ENCODE measurements at regions not wholly inside any gene's neighbourhood (a gene's known extent, or its start where the extent isn't known, plus 50 kb on each side); places are given as distances from the start of the nearest gene placed in this dataset.
A peak's percentile ranks its signal among the peaks of the same experiment; 100 is the strongest.
"Not testable (repeated sequence)": the region's sequence is repeated elsewhere in the genome, so short reads cannot be mapped to it uniquely, and the experiment has no call there.

DNA sequence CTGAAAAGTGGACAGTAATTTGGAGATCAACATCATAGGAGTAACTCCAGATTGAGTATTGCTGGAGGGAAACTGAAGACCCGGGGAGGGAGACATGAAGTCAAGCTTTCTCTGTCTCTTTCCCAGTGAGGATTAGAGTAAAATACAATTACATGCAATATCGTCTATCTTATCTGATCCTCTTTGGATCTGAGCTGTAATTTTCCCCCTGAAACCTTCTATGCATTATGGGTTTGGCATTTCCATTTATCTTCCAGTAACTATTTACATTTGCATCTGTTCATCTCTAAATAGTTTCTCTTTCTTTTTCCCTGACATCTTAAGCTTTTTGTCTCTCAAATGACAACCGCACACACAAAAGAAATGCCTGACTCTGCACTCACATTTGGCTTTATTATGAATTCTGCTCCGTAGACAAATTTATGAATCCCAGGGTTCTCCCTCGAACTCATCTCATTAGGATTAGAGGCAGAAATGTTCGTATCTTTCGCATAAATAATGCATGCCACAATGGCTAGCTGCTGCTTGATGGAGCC, 113.1 kb downstream of the SPP2 start:
- DNase-seq: no peak

DNA sequence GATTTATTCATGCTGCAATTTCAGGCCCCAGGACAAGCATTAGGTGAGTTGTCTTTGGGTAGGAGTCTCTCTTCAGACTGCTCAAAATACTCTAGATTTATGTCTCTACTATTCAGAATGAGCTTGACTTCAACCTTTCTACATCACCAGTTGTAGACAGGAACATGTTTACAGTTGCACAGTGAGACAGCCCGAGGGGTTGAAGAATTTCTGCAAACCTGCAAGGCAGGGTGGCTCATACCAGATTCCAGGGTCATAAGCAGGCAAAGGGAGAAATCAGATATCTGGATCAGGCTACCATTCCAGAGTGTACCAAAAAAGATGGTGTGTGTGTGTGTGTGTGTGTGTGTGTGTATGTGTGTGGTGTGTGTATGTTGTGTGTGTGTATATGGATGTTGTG, 112.4 kb downstream of the SPP2 start:
- DNase-seq: no peak

DNA sequence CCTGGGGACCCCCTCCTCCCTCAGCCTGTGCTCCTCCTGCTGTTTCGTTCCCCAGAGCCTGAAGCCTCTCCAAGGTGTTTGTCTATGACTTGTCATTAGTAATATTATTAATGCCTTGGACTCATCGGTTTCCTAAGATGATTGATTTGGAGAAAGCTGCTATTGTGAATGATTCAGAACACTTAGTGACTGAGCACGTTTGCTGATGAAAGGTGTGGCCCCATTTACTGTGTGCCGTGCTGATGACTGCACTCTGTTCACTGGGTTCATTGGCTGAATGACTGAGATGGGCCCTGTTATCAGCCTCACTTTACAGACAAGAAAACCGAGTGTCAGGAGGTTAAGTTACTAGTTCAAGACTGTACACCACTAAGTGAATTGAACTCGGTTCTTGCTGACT, 111.4 kb downstream of the SPP2 start:
- no peak for DNase-seq

DNA sequence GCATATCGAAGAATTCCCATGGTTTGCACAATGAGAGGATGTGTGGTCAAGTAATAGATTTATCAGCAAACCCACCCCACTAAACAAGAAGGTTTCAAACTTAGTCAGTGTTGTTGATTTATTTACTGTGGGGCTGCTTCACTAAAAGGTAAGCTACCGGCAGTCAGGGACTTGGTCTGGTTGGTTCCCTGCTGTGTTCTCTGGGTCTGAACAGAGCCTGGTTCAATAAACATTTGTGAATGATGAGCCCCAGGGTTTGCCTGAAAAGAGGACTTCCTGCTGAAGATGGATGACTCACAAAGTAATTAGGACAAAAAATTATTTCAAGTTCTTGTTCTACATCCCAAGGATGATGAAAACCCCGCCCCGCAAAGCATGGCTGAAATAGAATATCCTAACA, 108.3 kb downstream of the SPP2 start:
- no peak for DNase-seq

DNA sequence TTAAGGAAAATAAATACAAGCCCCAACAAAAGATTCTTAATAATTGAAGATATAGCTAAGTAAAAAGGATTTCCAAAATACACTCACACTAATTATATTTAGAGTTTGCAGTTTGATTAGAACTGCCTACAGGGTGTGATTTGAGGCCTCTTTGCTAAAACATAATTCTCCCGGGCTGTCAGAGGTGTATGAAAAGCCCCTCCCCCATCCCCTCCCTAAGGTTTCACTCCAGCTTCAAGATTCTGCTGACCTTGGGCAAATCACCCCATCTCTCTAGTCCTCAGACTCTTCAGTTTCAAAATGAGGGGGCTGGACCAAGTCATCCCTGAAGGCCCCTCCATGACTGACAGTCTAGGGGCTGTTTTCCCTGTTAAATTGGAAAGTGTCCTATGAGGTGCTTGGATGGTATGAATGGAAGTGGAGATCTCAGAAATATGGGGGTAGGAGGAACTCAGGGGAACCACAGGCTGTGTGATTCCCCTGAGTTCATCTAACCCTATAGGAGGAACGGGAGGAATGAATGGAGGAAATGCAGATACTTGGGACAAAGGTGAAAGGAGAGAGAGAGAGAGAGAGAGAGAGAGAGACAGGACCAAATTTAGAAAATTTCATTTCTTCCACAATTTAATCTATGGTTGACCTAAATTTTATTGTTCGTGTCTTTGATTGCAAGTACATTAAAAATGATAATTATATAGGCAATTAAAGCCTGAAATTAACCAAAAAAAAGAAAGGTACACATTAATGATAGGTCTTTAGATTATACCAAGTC, 107.5 kb downstream of the SPP2 start:
- DNase-seq: no peak

DNA sequence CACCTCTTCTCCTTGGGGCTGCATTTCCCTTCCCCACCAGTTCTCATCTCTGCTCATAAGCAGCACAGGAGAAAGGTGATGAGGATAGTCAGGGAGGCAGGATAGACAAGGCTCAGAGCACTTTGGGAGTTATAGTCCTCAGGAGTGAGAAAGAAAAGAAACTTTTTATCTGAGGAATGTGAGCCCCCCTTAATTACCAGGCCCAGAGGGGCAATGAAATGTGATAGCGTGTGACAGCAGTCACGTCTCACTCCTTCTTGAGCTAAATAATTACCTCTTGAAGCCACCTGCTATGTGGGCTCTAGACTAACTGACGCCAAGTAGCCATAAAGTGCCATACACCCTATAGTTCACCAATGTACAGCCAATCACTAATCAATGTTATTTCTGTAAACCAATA, 105.8 kb downstream of the SPP2 start:
- DNase-seq: no peak

DNA sequence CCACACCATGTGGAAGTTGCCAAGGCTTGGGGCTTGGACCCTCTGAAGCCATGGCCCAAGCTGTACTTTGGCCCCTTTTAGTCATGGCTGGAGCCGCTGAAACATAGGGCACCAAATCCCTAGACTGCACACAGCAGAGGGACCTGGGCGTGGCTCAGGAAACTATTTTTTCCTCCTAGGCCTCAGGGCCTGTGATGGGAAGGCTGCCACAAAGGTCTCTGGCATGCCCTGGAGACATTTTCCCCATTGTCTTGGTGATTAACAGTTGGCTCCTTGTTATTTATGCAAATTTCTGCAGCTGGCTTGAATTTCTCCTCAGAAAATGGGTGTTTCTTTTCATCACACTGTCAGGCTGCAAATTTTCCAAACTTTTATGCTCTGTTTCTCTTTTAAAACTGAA, 102.3 kb downstream of the SPP2 start:
- DNase-seq: not testable (repeated sequence)

DNA sequence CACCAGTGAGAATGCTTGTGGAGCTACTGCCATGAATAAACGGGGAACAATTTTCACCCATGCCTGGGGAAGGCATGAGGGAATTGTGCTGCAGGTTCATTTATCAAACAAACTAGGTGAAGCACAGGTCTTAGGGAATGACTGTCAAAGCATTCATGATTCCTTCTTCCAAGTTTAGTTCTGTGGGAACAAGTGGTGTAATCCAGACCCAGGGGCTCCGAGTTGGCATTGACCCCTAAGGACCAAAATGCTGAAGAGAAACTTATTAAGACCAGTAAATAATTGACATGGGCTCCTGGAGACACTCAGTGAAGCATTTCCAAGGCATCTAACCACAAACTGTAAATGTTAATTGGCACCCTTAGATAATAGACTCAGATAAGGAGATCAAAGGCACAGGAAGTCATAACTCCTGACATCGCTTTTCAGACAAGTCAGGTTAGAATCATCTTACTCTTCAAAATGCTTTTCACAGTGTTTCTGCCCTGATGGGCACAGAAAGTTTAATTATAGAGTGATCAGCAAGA, 96.9 kb downstream of the SPP2 start:
- DNase-seq: no peak

DNA sequence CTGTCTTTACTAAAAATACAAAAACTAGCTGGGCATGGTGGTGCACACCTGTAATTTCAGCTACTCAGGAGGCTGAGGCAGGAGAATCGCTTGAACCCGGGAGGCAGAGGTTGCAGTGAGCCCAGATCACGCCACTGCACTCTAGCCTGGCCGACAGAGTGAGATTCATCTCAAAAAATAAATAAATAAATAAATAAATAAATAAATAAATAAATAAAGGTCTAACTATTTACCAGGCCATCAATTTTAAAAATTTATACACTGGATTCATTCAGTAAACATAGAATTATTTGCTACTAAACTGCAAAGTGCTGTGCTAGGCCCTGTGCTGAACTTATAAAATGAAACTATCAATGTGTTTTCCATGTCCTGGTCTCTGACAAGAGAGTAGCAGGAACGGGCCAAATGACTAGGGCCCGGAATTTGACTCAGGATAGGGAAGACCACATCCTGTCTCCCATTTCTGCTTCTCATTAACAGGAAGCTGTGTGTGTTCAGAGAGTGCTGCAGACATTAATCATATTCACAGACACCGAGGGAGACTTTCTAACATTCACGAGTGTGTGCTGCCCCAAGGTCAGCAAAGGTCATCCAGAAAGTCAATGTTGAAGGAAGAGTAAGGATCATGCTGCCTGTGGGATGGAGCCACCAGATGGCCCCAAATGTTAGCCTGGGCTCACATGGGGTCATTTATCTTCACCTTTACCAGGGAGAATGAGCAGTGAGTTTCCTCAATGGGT, 95.8 kb downstream of the SPP2 start:
- DNase-seq: no peak

DNA sequence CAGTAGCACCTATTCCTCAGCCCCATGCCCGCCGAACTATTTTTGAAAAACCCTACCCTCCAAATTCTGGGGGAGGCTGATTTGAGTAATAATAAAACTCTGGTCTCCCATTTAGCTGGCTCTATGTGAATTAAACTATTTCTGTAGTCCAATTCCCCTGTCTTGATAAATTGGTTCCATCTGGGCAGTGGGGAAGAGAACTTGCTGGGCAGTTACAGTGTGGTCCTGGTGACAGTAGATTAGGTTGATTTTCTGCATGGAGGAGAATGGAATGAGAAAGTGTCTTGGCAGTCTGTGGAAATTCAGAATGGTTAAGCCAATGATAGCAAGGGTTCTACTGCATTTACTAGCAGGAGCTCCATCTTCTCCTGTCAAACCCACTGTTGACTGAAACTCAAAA, 95.0 kb downstream of the SPP2 start:
- no peak for DNase-seq

DNA sequence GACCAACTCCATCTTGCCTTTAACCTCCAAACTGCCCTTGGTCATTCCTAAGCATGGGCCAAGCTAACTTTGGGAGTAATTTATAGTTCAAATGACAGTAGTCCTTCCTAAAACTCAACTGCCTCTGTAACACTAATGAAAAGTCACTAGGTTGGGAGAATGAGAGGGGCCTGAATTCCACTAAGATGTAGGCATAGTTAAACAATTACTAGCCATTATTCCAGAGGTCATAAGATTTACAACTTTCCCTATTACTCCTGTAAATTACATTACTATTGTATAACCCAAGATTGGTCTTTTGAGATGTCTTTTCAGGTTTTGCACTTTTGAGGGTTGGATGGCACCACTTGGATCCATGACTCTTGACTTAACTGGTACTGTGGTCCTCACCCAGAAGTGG, 94.6 kb downstream of the SPP2 start:
- no peak for DNase-seq

DNA sequence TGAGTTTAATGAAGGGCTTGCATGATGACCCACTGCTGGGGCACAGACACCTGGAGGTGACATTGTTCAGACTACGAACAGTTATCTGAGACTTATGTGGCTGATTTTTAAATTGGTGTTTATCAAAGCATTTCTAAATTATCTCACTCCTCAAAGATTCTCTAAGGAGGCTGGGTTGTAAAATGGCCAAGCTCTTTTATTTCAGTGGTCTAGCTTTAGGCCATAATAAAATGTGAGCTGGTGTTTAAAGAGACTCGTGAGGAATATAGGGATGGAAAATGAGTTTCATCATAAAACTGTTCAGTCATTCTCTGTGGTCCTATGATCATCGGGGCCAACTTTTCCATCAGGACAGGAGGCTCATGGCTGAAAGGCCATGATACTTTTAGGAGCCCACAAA, 93.4 kb downstream of the SPP2 start:
- no peak for DNase-seq

DNA sequence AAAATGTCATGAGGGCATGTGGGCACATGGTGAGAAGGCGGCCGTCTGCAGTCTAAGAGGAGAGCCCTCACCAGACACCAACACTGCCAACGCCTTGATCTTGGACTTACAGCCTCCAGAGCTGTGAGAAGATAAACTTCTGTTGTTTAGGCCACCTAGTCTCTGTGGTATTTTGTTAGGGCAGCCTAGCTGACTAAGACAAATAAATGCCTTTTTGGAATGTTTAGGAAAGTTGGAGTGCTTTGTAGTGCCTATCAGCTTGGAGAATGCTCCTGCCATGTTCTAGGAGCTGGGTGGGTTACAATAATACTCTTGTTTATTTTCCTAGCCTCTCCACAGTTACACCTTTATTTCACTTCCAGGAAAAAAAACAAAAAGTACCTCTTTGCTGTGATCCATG, 92.0 kb downstream of the SPP2 start:
- no peak for DNase-seq

DNA sequence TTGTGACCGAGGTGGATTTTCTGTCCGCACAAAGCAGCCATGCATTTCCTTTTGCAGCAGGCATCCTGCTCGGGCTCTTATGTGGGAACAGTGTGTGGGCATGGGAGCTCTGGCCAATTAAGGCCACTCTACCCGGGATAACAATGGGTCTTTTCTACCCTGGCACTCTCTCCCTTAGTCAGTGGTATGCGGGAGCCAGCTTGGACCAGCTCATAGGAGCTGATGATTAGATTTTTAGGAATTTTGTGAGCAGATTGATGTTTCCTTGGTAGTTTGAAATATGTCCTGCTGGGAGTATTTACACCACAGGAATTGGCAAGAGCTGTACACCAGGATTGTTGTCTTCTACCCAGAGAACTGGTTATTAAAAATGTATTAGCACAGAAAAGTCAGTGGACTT, 89.3 kb downstream of the SPP2 start:
- DNase-seq: no peak

DNA sequence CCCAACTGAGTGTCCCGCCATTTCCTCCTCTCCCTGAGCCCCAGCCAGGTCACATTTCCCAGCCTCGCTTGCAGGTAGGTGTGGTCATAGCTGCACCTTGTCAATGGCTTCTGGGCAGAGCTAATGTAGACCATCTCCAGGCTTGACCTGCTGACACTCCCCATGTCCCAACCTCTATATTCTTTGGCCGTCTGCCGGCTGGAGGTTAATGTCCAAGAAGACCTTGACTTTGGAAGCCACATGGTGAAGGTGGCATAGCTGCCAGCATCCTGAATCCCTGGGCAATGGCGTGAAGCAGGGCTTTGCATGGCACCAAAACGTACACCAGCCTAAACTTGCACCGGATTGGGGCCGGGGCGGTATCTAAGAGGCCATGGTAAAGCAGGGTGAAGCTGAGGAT, 88.3 kb downstream of the SPP2 start:
- DNase-seq: no peak

DNA sequence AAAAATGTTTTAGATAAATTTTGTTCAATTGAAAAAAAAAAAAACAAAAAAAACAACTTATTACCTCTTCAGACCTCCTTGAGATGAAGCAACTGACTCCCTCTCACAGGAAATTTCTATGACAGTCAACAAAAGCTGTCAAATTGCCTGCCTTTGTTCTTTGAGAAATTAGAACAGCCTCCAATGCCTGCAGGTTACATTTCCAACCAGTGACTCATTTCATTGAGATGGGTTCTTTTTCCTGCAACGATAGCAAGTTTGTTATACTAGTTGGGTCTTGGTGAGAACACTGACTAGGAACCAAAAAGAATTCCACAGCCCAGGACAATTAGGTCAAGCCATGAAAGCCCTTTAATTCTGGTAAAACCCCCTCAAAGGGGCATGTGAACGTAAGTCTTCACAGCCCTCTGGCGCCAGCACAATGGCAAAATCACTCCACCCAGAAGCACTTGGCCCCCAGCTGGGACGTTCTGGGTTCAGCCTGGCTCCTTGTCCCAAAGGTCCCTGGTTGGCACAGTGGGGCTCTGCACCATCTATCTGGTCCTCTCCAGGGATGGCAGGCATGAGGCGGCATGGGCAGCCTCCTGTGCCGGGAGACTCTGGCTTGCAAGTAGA, 87.0 kb downstream of the SPP2 start:
- DNase-seq: no peak

DNA sequence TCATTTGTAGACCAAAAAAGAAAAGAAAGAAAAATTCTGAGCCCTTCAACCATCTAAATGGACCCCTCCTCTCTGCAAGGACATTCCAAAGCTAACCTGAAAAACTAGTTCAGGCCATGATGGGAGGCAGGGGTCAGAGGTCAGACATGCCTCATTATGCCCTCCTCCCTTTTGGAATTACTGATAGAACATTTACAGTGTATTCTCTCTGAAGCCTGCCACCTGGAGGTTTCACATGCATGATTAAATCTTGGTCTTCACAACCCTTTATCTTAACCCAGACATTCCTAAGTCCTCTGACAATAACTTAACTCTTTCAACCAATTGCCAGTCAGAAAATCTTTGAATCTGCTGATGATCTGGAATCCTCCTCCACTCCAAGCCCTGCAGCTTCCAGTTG, 86.0 kb downstream of the SPP2 start:
- no peak for DNase-seq

DNA sequence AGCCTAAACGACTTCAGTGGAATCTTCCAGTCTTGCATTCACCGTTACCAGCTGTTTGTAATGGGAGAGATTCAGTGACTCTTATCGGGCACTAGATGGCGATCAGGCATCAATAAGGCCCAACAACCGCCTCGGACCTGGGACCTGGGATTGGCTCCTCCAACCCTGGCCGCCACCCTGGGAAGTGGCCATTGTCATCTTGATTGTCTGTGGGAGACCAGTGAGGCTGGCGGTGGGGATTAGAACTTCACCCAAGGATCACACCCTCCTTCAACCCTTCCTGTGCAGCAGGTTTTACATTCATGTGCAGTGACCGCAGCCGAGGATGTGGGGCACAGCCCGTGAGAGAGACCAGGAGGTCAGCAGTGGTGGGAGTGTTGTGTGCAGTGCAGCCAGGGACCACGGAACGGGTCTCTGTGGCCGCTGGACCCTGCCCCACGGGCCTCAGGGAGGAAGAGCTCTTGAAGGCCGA, 85.3 kb downstream of the SPP2 start:
- DNase-seq: peak in 38 of 51 donors; percentile 2 to 56 (median 32)

DNA sequence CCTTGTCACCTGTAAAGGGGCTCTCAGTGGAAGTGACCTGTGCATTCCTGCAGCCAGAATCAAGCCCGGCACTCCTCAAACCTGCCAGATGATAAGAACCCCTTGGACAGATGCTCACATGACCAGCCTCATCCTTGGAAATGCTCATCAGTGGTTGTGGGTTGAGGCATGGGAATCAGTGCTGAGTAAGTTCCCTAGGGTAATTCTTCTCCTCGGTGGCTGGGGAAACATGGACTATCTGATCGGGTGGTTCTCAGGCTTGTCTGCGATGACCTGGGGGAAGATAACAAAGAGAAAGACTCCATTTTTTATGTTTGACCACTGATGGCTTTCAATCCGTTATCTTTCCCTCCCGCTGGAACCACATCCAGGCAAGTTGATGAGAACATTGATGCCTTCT, 84.0 kb downstream of the SPP2 start:
- DNase-seq: no peak

DNA sequence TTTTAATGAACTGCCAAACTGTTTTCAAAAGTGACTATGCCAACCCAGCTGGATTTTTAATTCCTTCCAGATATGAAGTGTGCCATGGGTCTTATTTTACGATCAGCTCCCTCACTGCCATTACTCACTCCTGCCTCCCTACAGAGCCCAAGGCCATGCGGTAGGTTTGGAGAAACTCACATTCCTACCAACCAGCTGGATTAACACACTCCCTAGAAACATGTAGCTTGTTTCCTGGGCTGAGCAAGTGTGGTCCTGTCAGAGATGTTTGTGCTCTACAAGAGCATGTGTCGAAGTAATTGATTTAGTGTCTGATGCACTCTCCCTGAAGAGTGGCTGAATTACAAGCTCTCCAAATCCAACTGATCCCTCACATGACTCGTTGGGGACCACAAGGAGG, 82.5 kb downstream of the SPP2 start:
- DNase-seq: no peak

DNA sequence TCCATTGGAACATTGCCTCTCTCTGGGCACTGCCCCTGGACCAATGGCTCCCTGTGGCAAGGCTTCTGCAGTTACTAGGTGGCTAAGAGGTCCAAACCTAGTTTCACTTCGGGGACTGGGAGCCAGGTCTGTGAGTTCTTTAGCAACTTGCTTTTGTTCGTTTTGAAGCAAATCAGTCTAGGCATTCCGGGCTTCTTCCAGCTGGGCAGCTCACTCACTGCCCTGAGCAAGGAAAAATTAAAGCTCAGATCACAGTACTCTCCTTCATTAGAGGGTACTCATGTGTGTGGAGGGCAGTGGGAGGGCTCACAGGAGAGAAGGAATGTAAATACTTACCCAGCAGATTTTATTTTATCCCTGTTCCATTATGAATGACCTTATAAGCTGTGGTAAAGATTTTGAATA, 80.3 kb downstream of the SPP2 start:
- DNase-seq: peak in 10 of 51 donors; percentile 5 to 29 (median 18)

DNA sequence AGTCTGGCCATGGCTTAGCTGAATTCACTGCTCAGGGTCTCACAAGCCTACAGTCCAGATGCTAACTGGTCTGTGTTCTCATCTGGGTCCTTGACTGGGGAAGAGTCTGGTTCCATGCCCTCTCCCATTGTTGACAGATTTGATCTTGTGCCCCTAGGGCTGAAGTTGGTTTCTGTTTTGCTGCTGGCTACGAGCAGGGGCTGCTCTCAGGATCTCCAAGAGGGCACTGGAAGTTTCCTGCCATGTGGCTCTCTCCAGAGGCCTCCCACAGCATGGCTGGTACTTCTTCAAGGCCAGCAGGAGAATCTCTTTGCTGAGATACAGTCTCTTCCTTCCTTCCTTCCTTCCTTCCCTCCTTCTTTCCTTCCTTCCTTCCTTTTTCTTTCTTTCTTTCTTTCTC, 78.1 kb downstream of the SPP2 start:
- DNase-seq: no peak

Data from hypothalamus (tissue), 51 donors.